ENCODE measurements at regions not wholly inside any gene's neighbourhood (a gene's known extent, or its start where the extent isn't known, plus 50 kb on each side); places are given as distances from the start of the nearest gene placed in this dataset.

- Histone ChIP-seq H3K9me3 (ENCODE audit: control insufficient read depth, low read depth, low read length) (no peaks in the 10 kb centered on the region), H3K4me3 (ENCODE audit: low read length) (no peak overlapping the region), H3K27me3 (ENCODE audit: control insufficient read depth, insufficient read depth, low read length) (no peaks in the 10 kb centered on the region), H3K36me3 (ENCODE audit: control insufficient read depth, insufficient read depth, low read length) (no peaks in the 10 kb centered on the region), H3K4me1 (ENCODE audit: control insufficient read depth, insufficient read depth, low read length) (no peaks in the 10 kb centered on the region), H3K27ac (ENCODE audit: low read length) (no peak overlapping the region)
- DNase-seq: no peak
- no CpG with 5 or more reads among the region's 1 CpG for WGBS (ENCODE audit: insufficient coverage, low lambda C conversion rate)
These were observed 425.3 kb downstream of the DUSP10 start for GRCh38 chr1:221316491-221317056.

- Histone ChIP-seq H3K27ac (ENCODE audit: low read length) (no peak overlapping the region), H3K27me3 (ENCODE audit: control insufficient read depth, insufficient read depth, low read length) (no peaks in the 10 kb centered on the region), H3K4me1 (ENCODE audit: control insufficient read depth, insufficient read depth, low read length) (no peaks in the 10 kb centered on the region), H3K36me3 (ENCODE audit: control insufficient read depth, insufficient read depth, low read length) (no peaks in the 10 kb centered on the region), H3K9me3 (ENCODE audit: control insufficient read depth, low read depth, low read length) (no peaks in the 10 kb centered on the region), H3K4me3 (ENCODE audit: low read length) (no peak overlapping the region)
- WGBS (ENCODE audit: insufficient coverage, low lambda C conversion rate): no CpG with 5 or more reads among the region's 3 CpGs
- DNase-seq: no peak
These were observed 424.4 kb downstream of the DUSP10 start for GRCh38 chr1:221317537-221317936.

GRCh38 chr1:221327954-221328353 lies 413.9 kb downstream of the DUSP10 start:
- H3K9me3 ChIP-seq (ENCODE audit: control insufficient read depth, low read depth, low read length): no peaks in the 10 kb centered on the region
- no peaks in the 10 kb centered on the region for H3K36me3 ChIP-seq (ENCODE audit: control insufficient read depth, insufficient read depth, low read length)
- no peak overlapping the region for H3K27ac ChIP-seq (ENCODE audit: low read length)
- WGBS (ENCODE audit: insufficient coverage, low lambda C conversion rate): 64% methylated on average over 2 of the region's 4 CpGs
- no peaks in the 10 kb centered on the region for H3K27me3 ChIP-seq (ENCODE audit: control insufficient read depth, insufficient read depth, low read length)
- DNase-seq: no peak
- H3K4me3 ChIP-seq (ENCODE audit: low read length): no peak overlapping the region
- H3K4me1 ChIP-seq (ENCODE audit: control insufficient read depth, insufficient read depth, low read length): no peaks in the 10 kb centered on the region

- no CpG with 5 or more reads among the region's 2 CpGs for WGBS (ENCODE audit: insufficient coverage, low lambda C conversion rate)
- H3K27me3 ChIP-seq (ENCODE audit: control insufficient read depth, insufficient read depth, low read length): no peaks in the 10 kb centered on the region
- no peaks in the 10 kb centered on the region for H3K36me3 ChIP-seq (ENCODE audit: control insufficient read depth, insufficient read depth, low read length)
- no peak overlapping the region for H3K4me3 ChIP-seq (ENCODE audit: low read length)
- no peak for DNase-seq
- H3K9me3 ChIP-seq (ENCODE audit: control insufficient read depth, low read depth, low read length): no peaks in the 10 kb centered on the region
- no peak overlapping the region for H3K27ac ChIP-seq (ENCODE audit: low read length)
- no peaks in the 10 kb centered on the region for H3K4me1 ChIP-seq (ENCODE audit: control insufficient read depth, insufficient read depth, low read length)
These were observed 413.5 kb downstream of the DUSP10 start for GRCh38 chr1:221328371-221328770.

- H3K9me3 ChIP-seq (ENCODE audit: control insufficient read depth, low read depth, low read length): no peaks in the 10 kb centered on the region
- 100% methylated on average over 1 of the region's 1 CpG for WGBS (ENCODE audit: insufficient coverage, low lambda C conversion rate)
- no peaks in the 10 kb centered on the region for H3K27me3 ChIP-seq (ENCODE audit: control insufficient read depth, insufficient read depth, low read length)
- no peak for DNase-seq
- H3K27ac ChIP-seq (ENCODE audit: low read length): no peak overlapping the region
- no peaks in the 10 kb centered on the region for H3K36me3 ChIP-seq (ENCODE audit: control insufficient read depth, insufficient read depth, low read length)
- H3K4me3 ChIP-seq (ENCODE audit: low read length): no peak overlapping the region
- no peaks in the 10 kb centered on the region for H3K4me1 ChIP-seq (ENCODE audit: control insufficient read depth, insufficient read depth, low read length)
These were observed 410.4 kb downstream of the DUSP10 start for GRCh38 chr1:221331273-221332183.

GRCh38 chr1:221334062-221334461 lies 407.8 kb downstream of the DUSP10 start:
- H3K27me3 ChIP-seq (ENCODE audit: control insufficient read depth, insufficient read depth, low read length): no peaks in the 10 kb centered on the region
- H3K4me3 ChIP-seq (ENCODE audit: low read length): no peak overlapping the region

GRCh38 chr1:221335161-221336101 lies 406.5 kb downstream of the DUSP10 start:
- no peak for DNase-seq

More at GRCh38 chr1:221334062-221334461, 407.8 kb downstream of the DUSP10 start:
- 80% methylated on average over 1 of the region's 2 CpGs for WGBS (ENCODE audit: insufficient coverage, low lambda C conversion rate)
- H3K27ac ChIP-seq (ENCODE audit: low read length): no peak overlapping the region
- no peaks in the 10 kb centered on the region for H3K36me3 ChIP-seq (ENCODE audit: control insufficient read depth, insufficient read depth, low read length)
- no peak for DNase-seq
- no peaks in the 10 kb centered on the region for H3K9me3 ChIP-seq (ENCODE audit: control insufficient read depth, low read depth, low read length)
- no peaks in the 10 kb centered on the region for H3K4me1 ChIP-seq (ENCODE audit: control insufficient read depth, insufficient read depth, low read length)

GRCh38 chr1:221336126-221336525 lies 405.8 kb downstream of the DUSP10 start:
- Histone ChIP-seq H3K4me3 (ENCODE audit: low read length) (no peak overlapping the region), H3K9me3 (ENCODE audit: control insufficient read depth, low read depth, low read length) (no peaks in the 10 kb centered on the region), H3K36me3 (ENCODE audit: control insufficient read depth, insufficient read depth, low read length) (no peaks in the 10 kb centered on the region), H3K4me1 (ENCODE audit: control insufficient read depth, insufficient read depth, low read length) (no peaks in the 10 kb centered on the region), H3K27me3 (ENCODE audit: control insufficient read depth, insufficient read depth, low read length) (no peaks in the 10 kb centered on the region), H3K27ac (ENCODE audit: low read length) (no peak overlapping the region)
- no CpG with 5 or more reads among the region's 2 CpGs for WGBS (ENCODE audit: insufficient coverage, low lambda C conversion rate)
- DNase-seq: no peak

More at GRCh38 chr1:221335161-221336101, 406.5 kb downstream of the DUSP10 start:
- Histone ChIP-seq H3K27ac (ENCODE audit: low read length) (no peak overlapping the region), H3K36me3 (ENCODE audit: control insufficient read depth, insufficient read depth, low read length) (no peaks in the 10 kb centered on the region), H3K4me3 (ENCODE audit: low read length) (no peak overlapping the region), H3K27me3 (ENCODE audit: control insufficient read depth, insufficient read depth, low read length) (no peaks in the 10 kb centered on the region), H3K9me3 (ENCODE audit: control insufficient read depth, low read depth, low read length) (no peaks in the 10 kb centered on the region), H3K4me1 (ENCODE audit: control insufficient read depth, insufficient read depth, low read length) (no peaks in the 10 kb centered on the region)
- WGBS (ENCODE audit: insufficient coverage, low lambda C conversion rate): no CpG with 5 or more reads among the region's 5 CpGs

- Histone ChIP-seq H3K9me3 (ENCODE audit: control insufficient read depth, low read depth, low read length) (no peaks in the 10 kb centered on the region), H3K4me1 (ENCODE audit: control insufficient read depth, insufficient read depth, low read length) (no peaks in the 10 kb centered on the region), H3K27me3 (ENCODE audit: control insufficient read depth, insufficient read depth, low read length) (no peaks in the 10 kb centered on the region), H3K36me3 (ENCODE audit: control insufficient read depth, insufficient read depth, low read length) (no peaks in the 10 kb centered on the region), H3K27ac (ENCODE audit: low read length) (no peak overlapping the region), H3K4me3 (ENCODE audit: low read length) (no peak overlapping the region)
- no CpG with 5 or more reads among the region's 2 CpGs for WGBS (ENCODE audit: insufficient coverage, low lambda C conversion rate)
- no peak for DNase-seq
These were observed 404.8 kb downstream of the DUSP10 start for GRCh38 chr1:221337106-221337505.

- Histone ChIP-seq H3K4me3 (ENCODE audit: low read length) (no peak overlapping the region), H3K27me3 (ENCODE audit: control insufficient read depth, insufficient read depth, low read length) (no peaks in the 10 kb centered on the region), H3K4me1 (ENCODE audit: control insufficient read depth, insufficient read depth, low read length) (no peaks in the 10 kb centered on the region), H3K27ac (ENCODE audit: low read length) (no peak overlapping the region), H3K36me3 (ENCODE audit: control insufficient read depth, insufficient read depth, low read length) (no peaks in the 10 kb centered on the region), H3K9me3 (ENCODE audit: control insufficient read depth, low read depth, low read length) (no peaks in the 10 kb centered on the region)
- no peak for DNase-seq
These were observed 398.8 kb downstream of the DUSP10 start for GRCh38 chr1:221343136-221343535.

Measured in large intestine (tissue), 3 donors.